KG1 (cell line): ENCODE measurements at regions not wholly inside any gene's neighbourhood (a gene's known extent, or its start where the extent isn't known, plus 50 kb on each side); places are given as distances from the start of the nearest gene placed in this dataset.

Source experiments
- DNase-seq: peaks from one replicate; lab custom pipeline; 2025; lab: John Stamatoyannopoulos, UW

GRCh38 chr14:98375566-98375965 is 896.4 kb downstream of the BCL11B start:
- DNase-seq: no peak

DNA sequence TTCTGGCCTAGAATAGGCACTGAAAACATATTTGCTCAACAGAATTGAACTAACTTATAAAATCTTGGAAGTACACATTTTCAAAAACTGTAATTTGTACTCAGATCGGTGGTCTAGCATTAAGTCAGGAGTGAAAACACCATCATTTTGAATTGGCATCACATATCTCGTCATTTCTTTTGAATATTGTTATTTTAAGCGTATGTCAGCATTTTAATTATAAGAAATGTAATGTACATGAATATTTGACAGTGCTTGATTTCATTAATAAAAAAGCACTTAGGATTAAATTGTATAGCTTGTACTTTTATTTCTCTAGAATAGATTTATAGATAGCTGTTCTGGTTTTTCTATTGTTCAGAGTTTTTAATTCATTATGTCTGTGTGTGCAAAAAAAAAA is 892.2 kb downstream of the BCL11B start:
- DNase-seq: no peak

- no peak for DNase-seq
Measured at GRCh38 chr14:98382662-98383061, 889.3 kb downstream of the BCL11B start.

GRCh38 chr14:98385851-98386250 is 886.1 kb downstream of the BCL11B start:
- DNase-seq: no peak

- DNase-seq: no peak
Measured at GRCh38 chr14:98391061-98391460, 880.9 kb downstream of the BCL11B start.

GRCh38 chr14:98393527-98393926 is 878.5 kb downstream of the BCL11B start:
- no peak for DNase-seq

DNA sequence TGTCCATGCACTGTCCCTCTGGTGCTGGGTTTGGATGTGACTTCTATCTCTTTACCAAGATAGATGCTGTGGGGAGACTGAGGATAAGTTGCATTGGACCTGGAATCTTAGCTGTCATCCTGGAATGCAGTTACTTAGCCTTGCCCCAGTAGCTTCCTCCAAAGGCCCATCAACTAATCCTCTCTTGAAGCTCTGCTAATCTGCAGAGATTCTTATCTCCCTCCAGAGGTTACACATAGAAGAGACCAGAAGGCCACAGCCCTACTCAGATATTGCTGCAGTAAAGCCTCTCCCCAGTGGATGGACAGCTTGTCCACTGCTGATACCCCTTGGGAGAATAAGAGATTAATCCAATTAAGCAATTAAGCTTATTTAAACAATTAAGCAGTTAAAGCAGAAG is 867.2 kb downstream of the BCL11B start:
- no peak for DNase-seq

GRCh38 chr14:98408024-98408555 is 863.9 kb downstream of the BCL11B start:
- DNase-seq: no peak

- DNase-seq: no peak
Measured at GRCh38 chr14:98408713-98409112, 863.3 kb downstream of the BCL11B start.

DNA sequence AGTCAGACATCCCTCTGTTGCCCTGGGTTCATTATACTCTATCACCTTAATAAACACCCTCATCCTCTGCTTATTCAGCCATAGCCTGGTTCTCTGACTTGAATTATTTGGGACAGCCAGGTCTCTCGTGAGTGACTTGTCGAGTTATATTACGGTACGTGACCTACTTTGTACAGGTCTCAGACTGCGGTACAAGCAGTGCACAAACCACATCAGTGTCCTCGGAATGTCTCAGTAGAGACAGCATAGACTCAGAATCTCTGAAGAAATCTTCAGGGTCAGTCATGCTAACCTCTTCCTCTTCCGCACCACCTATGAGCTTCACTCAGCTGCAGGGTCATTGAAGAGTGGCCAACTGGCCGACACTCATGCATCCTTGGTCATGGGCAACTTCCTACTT is 860.8 kb downstream of the BCL11B start:
- no peak for DNase-seq

DNA sequence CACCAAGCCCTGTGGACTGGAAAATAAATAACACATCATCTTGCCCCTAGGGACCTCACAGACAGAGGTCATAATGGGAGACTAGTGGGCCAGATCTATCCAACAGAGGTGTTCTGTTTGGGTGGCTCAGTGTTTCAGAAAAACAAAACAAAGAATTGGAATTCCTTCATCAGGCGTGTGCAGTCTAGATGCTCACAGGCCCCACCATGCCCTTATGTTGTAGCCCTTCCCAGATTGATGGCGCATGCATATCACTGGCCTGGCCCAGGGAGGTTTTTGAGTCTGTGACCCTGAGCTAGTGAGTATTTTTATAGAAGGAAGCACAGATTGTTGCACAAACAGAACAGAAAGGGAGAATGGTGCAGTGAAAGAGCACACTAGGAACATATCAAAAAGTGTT is 859.6 kb downstream of the BCL11B start:
- no peak for DNase-seq

- no peak for DNase-seq
Measured at GRCh38 chr14:98415766-98416165, 856.2 kb downstream of the BCL11B start.

DNA sequence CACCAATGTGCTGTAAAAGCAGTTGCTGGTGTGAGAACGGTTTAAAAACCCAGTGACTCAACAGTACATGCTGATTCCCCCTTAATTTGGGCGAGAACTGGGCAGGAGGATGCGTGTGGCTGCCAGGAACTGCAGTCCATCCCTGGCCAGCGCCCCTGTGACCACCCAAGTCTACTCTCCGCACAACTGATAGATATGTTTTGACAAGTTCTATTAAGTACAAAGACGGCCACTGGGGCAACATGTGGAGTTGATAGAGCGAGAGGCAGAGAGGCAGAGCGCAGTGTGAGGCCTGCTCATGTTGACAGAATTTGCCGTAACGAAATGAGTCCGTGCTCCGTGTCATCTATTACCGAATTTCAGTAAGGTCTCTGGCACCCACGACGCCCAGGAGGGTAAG is 855.0 kb downstream of the BCL11B start:
- no peak for DNase-seq

DNA sequence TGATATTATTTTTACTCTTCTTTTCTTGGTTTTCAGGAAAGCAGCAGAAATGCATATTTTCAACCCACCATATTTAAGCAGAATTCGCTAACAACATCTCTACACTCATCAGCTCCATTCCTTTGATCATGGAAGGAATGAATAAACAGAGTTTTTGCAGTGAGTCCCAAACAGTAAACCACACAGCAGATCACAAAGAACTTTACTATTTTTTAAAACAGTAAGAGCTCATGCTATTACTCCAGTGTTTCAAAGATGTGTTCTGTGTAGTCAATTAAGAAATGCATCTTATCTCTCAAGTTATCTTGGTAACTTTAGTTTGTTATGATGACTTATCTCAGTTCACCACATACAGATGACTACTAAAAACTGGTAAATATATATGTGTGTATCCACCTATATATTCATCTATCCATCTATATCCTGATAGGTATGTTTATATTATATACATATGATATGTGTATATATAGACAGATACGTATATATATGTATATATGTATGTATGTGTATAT is 843.5 kb downstream of the BCL11B start:
- no peak for DNase-seq

DNA sequence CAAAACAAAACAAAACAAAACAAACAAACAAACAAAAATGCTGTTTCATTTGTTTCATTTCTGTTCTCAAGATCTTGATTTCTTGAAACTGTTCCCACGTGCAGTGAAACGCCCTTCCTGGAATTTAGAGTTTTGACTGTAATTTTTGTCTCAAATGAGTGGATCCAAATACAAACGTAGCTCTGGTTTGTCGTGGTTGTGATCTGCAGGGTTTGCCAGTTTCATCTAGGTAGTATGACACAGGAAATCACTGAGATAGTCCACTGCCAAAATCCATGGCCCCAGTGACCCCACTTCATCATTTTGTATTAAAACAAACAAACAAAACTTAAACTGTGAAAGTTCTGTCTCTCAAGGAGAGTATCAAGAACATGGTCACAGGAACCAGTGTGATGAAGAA is 838.6 kb downstream of the BCL11B start:
- no peak for DNase-seq

GRCh38 chr14:98437113-98437512 is 834.9 kb downstream of the BCL11B start:
- no peak for DNase-seq

- DNase-seq: no peak
Measured at GRCh38 chr14:98444077-98444476, 827.9 kb downstream of the BCL11B start.

DNA sequence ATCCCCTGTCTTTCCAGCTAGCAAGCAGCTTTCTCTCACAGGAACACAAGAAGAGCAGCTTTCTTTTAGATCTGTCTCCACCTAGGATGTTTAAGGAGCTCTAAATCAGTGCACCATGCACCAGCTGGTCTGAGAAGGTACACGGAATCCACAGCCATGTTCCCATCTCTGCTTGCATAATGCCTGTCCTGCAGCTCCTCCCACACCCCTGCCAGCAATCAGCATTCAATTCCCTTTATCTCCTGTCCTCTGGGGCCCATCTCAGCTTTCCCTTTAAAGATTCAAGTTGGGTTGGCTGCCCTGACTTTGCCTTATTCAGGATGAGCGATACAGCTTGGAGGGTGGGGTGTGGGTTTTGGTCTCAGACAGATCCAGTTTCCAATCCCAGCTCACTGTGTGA is 826.3 kb downstream of the BCL11B start:
- DNase-seq: no peak

DNA sequence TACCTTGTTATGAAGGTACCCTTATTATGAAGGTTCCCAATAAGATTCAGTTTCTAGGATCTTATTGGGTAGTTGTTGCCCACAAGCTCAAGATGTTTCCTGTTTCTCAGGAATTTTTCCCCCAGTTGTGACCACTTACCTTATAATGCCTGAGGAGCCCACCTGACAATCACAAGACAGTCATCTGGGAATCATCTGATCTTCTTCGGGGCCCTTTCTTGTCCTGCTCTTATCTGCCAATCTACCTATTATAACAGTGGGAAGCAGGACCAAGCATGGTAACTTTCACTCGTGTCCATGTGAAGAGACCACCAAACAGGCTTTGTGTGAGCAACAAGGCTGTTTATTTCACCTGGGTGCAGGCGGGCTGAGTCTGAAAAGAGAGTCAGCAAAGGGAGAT is 825.5 kb downstream of the BCL11B start:
- DNase-seq: no peak

GRCh38 chr14:98456231-98456630 is 815.8 kb downstream of the BCL11B start:
- DNase-seq: no peak

- DNase-seq: no peak
Measured at GRCh38 chr14:98458702-98459101, 813.3 kb downstream of the BCL11B start.

GRCh38 chr14:98462908-98463307 is 809.1 kb downstream of the BCL11B start:
- DNase-seq: no peak

DNA sequence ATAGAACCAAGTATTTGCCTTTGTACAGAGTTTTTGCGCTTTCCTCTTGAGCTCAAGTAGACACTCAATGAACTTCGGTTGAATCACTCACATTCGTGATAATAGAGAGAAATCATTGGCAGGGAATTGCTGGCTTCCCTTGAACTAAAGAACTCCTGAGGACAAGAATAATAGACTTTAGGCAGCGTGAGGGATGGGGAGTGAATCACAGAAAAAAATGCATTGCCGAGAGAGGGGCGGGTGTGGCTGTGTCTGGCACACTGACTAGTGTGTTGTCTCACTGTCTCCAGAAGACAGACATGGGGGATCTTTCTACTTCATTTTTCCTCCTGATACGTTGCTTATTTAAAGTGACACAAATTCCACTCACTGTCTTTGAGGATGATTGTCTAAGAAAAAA is 805.2 kb downstream of the BCL11B start:
- DNase-seq: no peak

- no peak for DNase-seq
Measured at GRCh38 chr14:98470663-98471062, 801.3 kb downstream of the BCL11B start.

- DNase-seq: no peak
Measured at GRCh38 chr14:98474900-98475299, 797.1 kb downstream of the BCL11B start.
